AG10803 (cell line): ENCODE measurements at regions not wholly inside any gene's neighbourhood (a gene's known extent, or its start where the extent isn't known, plus 50 kb on each side); places are given as distances from the start of the nearest gene placed in this dataset.

ENCODE experiments used
- DNase-seq: peaks from one replicate; pipeline ENCODE4 v3.0.0; 2010; ENCODE audit warnings: low read depth
- H3K4me3 ChIP-seq: 2 replicates; pipeline ENCODE4 v1.5.1; 2011; ENCODE audit warnings: mild to moderate bottlenecking, low read length, control low read depth
- TF ChIP-seq, protein P1 (sequence below): conservative IDR thresholded peaks from 2 replicates; pipeline ENCODE4 v1.5.1; 2011; ENCODE audit warnings: mild to moderate bottlenecking, low read length, control low read depth, inconsistent platforms

DNA sequence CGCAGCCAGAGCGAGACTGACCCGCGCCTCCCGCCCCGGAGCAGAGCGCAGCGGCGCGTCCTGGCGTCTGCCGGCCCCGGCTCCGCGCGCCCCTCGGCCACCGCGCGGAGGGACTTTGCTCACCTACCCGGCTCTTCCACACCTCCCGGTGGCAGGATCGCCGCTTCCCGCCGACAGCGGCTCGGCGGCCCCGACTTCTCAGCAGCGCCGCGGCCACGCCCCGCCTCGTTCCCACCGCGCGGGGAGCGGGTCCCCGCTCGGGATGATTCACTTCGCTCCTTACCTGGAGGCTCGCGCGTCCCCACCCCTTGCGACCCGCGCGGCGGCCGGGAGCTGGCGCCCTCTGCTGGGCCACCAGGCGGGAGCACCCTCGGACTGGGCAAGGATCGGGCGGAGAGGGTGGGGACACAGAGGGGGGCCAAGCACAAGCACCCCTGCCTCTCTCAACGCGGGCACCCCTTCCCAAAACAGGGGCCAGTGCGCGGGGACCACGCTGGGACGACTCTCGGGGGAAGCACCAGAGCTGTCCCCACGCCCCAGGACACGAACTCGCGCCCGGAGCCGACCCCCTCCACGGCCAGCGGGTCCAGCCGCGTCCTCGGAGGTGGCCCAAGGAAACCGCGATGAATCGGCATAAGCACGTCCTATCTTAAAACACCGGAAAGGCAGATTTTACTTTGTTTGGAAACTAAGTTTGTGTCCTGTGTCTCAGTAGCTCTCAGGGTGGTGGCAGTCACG, 101.0 kb upstream of the SVIL start:
- TF ChIP-seq, protein P1, sequence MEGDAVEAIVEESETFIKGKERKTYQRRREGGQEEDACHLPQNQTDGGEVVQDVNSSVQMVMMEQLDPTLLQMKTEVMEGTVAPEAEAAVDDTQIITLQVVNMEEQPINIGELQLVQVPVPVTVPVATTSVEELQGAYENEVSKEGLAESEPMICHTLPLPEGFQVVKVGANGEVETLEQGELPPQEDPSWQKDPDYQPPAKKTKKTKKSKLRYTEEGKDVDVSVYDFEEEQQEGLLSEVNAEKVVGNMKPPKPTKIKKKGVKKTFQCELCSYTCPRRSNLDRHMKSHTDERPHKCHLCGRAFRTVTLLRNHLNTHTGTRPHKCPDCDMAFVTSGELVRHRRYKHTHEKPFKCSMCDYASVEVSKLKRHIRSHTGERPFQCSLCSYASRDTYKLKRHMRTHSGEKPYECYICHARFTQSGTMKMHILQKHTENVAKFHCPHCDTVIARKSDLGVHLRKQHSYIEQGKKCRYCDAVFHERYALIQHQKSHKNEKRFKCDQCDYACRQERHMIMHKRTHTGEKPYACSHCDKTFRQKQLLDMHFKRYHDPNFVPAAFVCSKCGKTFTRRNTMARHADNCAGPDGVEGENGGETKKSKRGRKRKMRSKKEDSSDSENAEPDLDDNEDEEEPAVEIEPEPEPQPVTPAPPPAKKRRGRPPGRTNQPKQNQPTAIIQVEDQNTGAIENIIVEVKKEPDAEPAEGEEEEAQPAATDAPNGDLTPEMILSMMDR: peak; percentile 61
- peak; percentile 42 for DNase-seq
- H3K4me3 ChIP-seq: peak overlapping the region; percentile 62

DNA sequence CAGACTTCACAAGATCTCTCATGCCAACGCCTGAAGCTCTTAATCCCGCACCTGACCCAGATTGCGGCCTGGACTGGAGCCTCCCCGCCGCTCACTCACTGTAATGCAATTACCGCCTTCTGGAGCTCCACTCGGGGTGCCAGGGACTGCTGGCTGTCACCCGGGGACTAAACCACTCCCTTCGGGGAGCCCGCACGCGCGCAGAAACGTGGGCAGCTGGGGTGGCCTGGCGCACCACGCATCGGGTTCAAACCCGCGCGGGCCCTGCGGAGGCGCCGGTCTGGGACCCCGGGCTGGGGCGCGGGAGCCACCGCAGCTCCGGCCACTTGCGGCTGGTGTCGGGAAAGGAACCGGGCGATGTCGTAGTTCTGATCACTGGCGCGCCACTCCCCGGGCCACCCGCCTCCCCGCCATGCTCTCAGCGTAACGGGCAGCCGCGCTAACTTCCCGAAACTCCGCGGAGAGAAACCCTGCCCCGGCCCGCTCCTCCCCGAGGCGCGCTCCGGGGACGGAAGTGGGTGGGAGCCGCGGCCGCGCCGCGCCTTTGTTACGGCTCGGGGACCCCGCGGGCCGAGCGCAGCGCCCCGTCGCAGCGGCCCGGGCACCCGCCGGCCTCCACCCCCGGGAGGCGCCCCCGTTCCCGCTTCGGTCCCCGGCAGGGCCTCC, 100.3 kb upstream of the SVIL start:
- TF ChIP-seq, protein P1: no peak
- H3K4me3 ChIP-seq: peak overlapping the region; percentile 62
- DNase-seq: no peak

DNA sequence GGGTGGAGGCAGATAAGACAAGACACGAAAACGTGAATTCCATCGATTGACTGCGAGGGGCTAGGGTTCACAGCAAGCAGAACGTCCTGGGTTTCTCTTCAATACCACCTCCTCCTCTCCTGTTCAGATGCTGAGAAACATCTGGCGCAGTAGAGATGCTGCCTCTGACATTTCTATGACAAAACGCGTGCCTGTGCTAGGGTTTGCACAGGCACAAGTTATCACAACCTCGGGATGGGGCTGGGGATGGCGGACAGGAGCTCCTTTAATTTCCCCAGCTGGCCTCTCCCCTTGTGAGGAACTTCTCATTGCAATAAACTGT, 99.8 kb upstream of the SVIL start:
- TF ChIP-seq, protein P1: no peak
- DNase-seq: no peak
- peak overlapping the region; percentile 62 for H3K4me3 ChIP-seq

DNA sequence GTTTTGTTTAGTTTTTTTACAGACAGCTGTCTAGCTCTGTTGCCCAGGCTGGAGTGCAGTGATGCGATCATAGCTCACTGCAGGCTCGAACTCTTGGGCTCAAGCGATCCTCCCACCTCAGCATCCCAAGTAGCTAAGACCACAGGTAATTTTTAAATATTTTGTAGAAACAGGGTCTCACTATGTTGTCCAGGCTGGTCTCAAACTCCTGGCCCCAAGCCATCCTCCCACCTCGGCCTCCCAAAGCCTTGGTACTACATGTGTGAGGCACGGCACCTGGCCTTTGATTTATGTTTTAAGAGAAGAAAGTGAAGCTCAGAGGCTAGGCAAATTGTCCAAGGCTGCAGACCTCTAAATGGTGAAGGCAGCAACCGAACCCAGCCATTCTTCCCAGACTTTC, 98.6 kb upstream of the SVIL start:
- DNase-seq: no peak
- H3K4me3 ChIP-seq: no peak overlapping the region
- TF ChIP-seq, protein P1: no peak

DNA sequence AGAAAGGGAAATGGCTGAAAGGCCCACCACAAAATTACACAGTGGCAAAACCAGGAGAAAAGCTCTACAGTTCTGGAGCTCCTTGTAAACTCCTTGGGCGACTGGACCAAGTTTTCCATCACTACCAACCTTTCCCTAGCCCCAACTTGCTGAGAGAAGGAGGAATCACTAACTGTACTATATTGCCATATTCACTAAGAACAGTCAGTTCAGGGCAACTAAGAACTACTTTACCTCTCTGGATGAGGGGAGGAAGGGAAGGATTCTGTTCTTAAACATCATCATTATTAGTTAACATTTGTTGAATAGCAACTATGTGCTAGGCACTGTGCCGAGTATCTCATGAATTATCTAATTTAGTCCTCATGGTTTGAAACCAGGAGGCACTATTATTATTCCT, 98.1 kb upstream of the SVIL start:
- no peak overlapping the region for H3K4me3 ChIP-seq
- TF ChIP-seq, protein P1: no peak
- DNase-seq: no peak

DNA sequence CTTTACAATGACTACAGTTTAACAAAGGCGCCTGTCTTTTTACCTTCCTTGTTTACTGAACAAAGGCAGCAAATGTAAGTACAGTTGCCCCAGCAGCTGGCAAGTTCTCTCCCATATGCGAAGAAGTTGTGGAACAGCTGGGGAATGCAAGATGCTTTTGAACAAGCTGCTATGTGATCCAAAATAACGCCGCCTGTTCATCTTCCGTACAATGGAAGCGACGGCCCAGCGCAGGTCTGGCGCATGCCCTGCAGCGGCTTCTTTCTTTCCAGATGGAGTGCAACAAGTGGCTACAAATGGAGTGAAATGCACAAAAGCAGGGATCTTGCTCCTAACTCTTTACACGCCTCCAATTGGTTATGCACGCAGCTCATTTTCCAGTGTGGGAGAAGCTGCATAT, 97.0 kb upstream of the SVIL start:
- DNase-seq: no peak
- H3K4me3 ChIP-seq: no peak overlapping the region
- TF ChIP-seq, protein P1: no peak

DNA sequence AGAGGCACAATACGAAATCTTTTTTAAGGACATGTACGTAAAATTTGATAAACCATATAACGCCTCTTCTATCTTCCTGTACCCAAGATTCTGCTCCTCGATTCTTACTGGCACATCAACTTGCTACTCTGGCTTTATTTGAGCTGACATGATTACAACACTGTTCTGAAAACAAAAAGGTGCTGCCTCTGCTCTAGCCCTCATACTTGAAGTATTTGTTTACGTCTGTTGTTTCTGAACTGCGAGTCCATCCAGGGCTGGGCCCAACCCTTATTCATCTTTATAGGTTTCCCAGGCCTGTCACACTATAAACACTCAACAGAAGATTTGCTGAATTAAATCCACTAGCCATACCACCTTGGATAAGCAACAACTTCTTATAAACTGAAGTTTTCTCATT, 96.2 kb upstream of the SVIL start:
- TF ChIP-seq, protein P1: no peak
- H3K4me3 ChIP-seq: no peak overlapping the region
- DNase-seq: no peak
